KMS-11 (cell line): ENCODE measurements at regions not wholly inside any gene's neighbourhood (a gene's known extent, or its start where the extent isn't known, plus 50 kb on each side); places are given as distances from the start of the nearest gene placed in this dataset.

Experiments
- H2AFZ ChIP-seq: fragments of 200-600 bp; sonication (generic); 2 replicates; pipeline ENCODE4 v1.6.1; 2016; ENCODE audit warnings: antibody characterized with exemption, mixed run types, low read depth
- H3K27ac ChIP-seq: fragments of 200-600 bp; sonication (generic); 2 replicates; pipeline ENCODE4 v1.6.1; 2016; ENCODE audit warnings: mild to moderate bottlenecking, mixed run types
- H3K27me3 ChIP-seq: fragments of 200-600 bp; sonication (generic); 2 replicates; pipeline ENCODE4 v1.6.1; 2017; ENCODE audit warnings: mild to moderate bottlenecking, low read depth, mixed run types, moderate library complexity; ENCODE audit not compliant: insufficient read depth
- H3K36me3 ChIP-seq: fragments of 200-600 bp; sonication (generic); 2 replicates; pipeline ENCODE4 v1.6.1; 2017; ENCODE audit warnings: mild to moderate bottlenecking, mixed run types; ENCODE audit not compliant: insufficient read depth
- H3K4me1 ChIP-seq: fragments of 200-600 bp; sonication (generic); 2 replicates; pipeline ENCODE4 v1.6.1; 2016; ENCODE audit warnings: mild to moderate bottlenecking, low read depth, mixed run types; ENCODE audit not compliant: poor library complexity, severe bottlenecking
- H3K4me2 ChIP-seq: fragments of 200-600 bp; sonication (generic); 2 replicates; pipeline ENCODE4 v1.7.0; 2016; ENCODE audit warnings: mild to moderate bottlenecking, mixed run types
- H3K4me3 ChIP-seq: fragments of 200-600 bp; sonication (generic); IDR thresholded peaks from 2 replicates; pipeline ENCODE4 v1.6.1; 2017; ENCODE audit warnings: low read depth, low read length, mixed read lengths; ENCODE audit not compliant: insufficient read depth
- H3K79me2 ChIP-seq: fragments of 200-600 bp; sonication (generic); 2 replicates; pipeline ENCODE4 v1.6.1; 2016; ENCODE audit warnings: low read depth, mixed run types; ENCODE audit not compliant: insufficient read depth
- H3K9ac ChIP-seq: fragments of 200-600 bp; sonication (generic); 2 replicates; pipeline ENCODE4 v1.6.1; 2016; ENCODE audit warnings: mild to moderate bottlenecking, mixed run types
- H4K20me1 ChIP-seq: fragments of 200-600 bp; sonication (generic); 2 replicates; pipeline ENCODE4 v1.6.1; 2016; ENCODE audit warnings: mild to moderate bottlenecking, mixed run types; ENCODE audit not compliant: insufficient read depth
- CTCF ChIP-seq: fragments of 200-600 bp; sonication (generic); conservative IDR thresholded peaks from 2 replicates; pipeline ENCODE4 v1.6.1; 2017; ENCODE audit warnings: low read depth, mild to moderate bottlenecking, antibody characterized with exemption, low read length, moderate library complexity, mixed read lengths

DNA sequence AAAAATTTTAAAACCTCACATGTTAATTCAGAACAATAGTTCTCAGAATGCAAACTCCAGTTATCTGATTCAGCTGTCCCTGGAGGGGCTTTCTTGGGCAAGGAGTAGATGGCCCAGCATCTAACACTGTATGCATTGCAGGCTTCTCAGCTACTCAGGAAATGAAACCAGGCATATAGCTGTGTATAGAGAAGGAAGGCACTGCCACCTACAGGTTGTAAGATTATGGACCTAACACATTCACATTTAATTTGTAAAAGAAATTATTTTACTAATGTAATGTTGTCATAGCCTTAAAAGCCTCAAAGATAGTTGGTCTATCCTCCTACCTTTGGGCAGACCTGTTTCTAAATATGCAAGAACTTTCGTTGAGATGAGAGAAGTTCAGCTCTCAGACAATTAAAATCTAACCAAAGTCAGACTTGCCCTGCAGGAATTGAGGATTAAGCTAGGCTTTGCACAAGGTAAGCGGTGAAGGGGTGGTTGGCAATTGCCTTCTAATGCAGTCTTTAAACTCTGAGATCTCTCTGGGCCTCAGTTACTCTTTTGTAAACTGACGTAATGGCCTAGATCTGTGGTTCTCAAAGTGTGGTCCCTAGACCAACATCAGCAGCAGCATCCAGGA lies 132.8 kb upstream of the SLC24A5 start:
- no peak overlapping the region for H3K4me2 ChIP-seq
- H4K20me1 ChIP-seq, result no peaks in the 10 kb centered on the region
- H3K79me2 ChIP-seq, result no peaks in the 10 kb centered on the region
- H3K27ac ChIP-seq, result no peak overlapping the region
- peak; percentile 81 for TF ChIP-seq CTCF
- H3K27me3 ChIP-seq, result no peaks in the 10 kb centered on the region
- no peak overlapping the region for H3K4me3 ChIP-seq
- H3K36me3 ChIP-seq, result no peaks in the 10 kb centered on the region
- H3K9ac ChIP-seq, result no peak overlapping the region
- no peak overlapping the region for H2AFZ ChIP-seq
- peaks cover 24% of the 10 kb centered on the region for H3K4me1 ChIP-seq

DNA sequence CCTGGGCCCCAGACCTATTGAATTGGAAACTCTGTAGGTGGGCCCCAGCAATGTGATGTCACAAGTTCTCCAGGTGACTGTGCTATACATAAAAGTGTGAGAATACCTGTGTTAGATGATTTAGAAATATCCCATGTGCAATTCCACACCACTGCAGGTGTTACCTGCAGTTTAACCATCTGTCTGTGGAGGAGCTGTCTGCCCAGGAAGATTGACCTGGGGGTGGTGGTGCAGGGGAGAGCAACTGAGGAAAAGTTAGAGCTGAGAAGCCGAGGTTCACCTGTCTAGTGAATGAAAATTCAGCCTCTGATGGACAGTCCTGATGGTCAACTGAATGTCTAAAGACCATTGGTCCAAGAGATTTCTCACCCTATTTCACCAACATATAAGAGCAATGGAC lies 132.2 kb upstream of the SLC24A5 start:
- no peak for TF ChIP-seq CTCF

DNA sequence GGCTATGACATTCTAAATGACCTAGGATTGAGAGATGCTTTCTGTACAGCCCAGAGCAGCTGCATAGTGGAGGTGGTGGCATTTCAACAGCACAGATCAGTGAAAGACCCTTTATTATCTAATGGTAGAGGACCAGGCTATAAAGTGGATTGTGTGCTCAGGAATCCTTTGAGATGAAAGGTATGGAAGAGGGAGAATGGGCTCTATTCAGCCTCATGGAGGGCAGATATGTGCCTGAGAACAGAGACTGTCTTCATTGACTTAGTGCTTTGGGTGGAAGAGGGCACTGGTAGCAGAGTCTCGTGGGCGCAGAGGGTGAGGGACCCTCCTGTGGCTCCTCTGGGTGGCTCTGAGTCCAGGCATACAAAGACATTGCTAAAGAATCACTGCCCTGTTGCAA lies 130.0 kb upstream of the SLC24A5 start:
- H2AFZ ChIP-seq, result no peak overlapping the region
- no peak for TF ChIP-seq CTCF
- no peak overlapping the region for H3K9ac ChIP-seq
- H3K27me3 ChIP-seq, result no peaks in the 10 kb centered on the region
- H3K79me2 ChIP-seq, result no peaks in the 10 kb centered on the region
- no peak overlapping the region for H3K27ac ChIP-seq
- H4K20me1 ChIP-seq, result no peaks in the 10 kb centered on the region
- peaks cover 20% of the 10 kb centered on the region for H3K4me1 ChIP-seq
- H3K4me3 ChIP-seq, result no peak overlapping the region
- no peaks in the 10 kb centered on the region for H3K36me3 ChIP-seq
- H3K4me2 ChIP-seq, result no peak overlapping the region

More for the DNA sequence above, 132.2 kb upstream of the SLC24A5 start:
- Histone ChIP-seq H3K4me3 (no peak overlapping the region), H4K20me1 (no peaks in the 10 kb centered on the region), H3K9ac (no peak overlapping the region), H3K27me3 (no peaks in the 10 kb centered on the region), H2AFZ (no peak overlapping the region), H3K4me2 (no peak overlapping the region), H3K36me3 (no peaks in the 10 kb centered on the region), H3K4me1 (peaks cover 24% of the 10 kb centered on the region), H3K79me2 (no peaks in the 10 kb centered on the region), H3K27ac (no peak overlapping the region)

DNA sequence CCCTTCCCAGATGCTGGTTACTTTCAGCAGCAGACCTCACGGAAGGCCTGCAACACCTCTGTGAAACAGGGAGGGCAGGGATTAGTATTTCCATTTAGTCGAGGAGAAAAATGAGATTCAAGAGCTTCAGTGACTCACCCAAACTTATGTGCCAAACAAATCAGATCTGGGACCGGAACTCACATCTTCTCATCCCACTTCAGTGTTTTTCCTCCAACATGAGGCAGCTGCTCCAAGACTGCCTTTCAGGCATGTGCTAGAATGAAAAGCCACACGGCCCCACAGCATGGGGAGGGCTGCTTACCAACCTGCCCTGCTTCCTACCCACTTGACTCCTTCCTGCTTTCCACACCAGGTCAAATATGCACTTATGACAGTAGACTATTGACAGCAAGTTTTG lies 129.4 kb upstream of the SLC24A5 start:
- no peaks in the 10 kb centered on the region for H3K79me2 ChIP-seq
- no peak overlapping the region for H3K9ac ChIP-seq
- H3K4me1 ChIP-seq, result peaks cover 14% of the 10 kb centered on the region
- H3K4me3 ChIP-seq, result no peak overlapping the region
- TF ChIP-seq CTCF, result no peak
- no peaks in the 10 kb centered on the region for H3K36me3 ChIP-seq
- no peaks in the 10 kb centered on the region for H3K27me3 ChIP-seq
- H4K20me1 ChIP-seq, result no peaks in the 10 kb centered on the region
- no peak overlapping the region for H3K4me2 ChIP-seq
- H3K27ac ChIP-seq, result no peak overlapping the region
- no peak overlapping the region for H2AFZ ChIP-seq
